Epithelial cell of prostate (primary cell): ENCODE measurements at regions not wholly inside any gene's neighbourhood (a gene's known extent, or its start where the extent isn't known, plus 50 kb on each side); places are given as distances from the start of the nearest gene placed in this dataset.
"Not testable (repeated sequence)": the region's sequence is repeated elsewhere in the genome, so short reads cannot be mapped to it uniquely, and the experiment has no call there.

ENCODE experiments used
- DNase-seq: peaks from one replicate; pipeline ENCODE4 v3.0.0-alpha.2; 2011; ENCODE audit warnings: low read depth, low spot score
- H3K27ac ChIP-seq: fragments of 450-650 bp; 2 replicates; pipeline ENCODE4 v1.5.1; 2017; ENCODE audit warnings: mild to moderate bottlenecking

- DNase-seq, result no peak
Observed at GRCh38 chr9:81455462-81456219, 233.7 kb downstream of the TLE1 start.

DNA sequence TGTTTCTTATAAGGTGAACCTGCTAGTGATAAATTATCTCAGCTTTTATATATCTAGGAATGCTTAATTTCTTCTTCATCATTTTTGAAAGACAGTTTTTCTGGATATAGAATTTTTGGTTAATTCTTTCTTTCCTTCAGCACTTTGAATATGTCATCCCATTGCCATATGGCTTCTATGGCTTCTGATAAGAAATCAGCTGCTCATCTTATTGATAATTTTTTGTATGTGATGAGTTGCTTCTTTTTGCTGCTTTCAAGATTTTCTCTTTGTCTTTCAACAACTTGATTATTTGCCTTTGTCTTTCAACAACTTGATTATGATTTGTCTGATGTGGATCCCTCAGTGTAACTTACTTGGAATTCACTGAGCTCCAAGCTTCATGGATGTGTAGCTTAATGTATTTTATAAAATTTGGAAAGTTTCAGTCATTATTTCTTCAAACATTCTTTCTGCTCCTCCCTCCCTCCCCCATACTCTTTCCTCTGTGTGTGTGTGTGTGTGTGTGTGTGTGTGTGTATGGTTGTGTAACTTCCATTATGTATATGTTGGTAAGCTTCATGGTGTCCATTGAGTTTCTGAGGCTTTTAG, 243.9 kb downstream of the TLE1 start:
- DNase-seq, result no peak
- no peak overlapping the region for H3K27ac ChIP-seq

More at GRCh38 chr9:81455462-81456219, 233.7 kb downstream of the TLE1 start:
- no peak overlapping the region for H3K27ac ChIP-seq

DNA sequence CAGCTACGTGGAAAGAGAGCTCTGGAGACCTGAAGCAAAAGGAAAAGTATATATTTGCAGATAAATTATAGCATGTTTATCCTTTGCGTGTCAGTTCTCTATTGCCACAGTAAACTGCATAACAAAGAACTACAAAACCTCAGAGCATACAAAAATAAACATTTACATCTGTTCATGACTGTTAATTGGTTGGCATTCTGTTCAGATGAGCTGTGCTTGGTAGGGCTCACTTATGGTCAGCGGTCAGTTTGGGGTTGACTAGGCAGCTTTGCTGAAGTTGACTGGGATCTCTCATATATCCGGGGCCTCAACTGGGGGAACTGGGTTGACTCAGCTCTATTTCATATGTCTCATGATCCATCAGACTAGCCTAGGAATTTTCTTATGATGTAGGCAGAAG, 257.7 kb downstream of the TLE1 start:
- no peak for DNase-seq

GRCh38 chr9:81430727-81431126, 258.6 kb downstream of the TLE1 start:
- no peak overlapping the region for H3K27ac ChIP-seq
- DNase-seq, result no peak

More for the DNA sequence above, 257.7 kb downstream of the TLE1 start:
- H3K27ac ChIP-seq, result no peak overlapping the region

- DNase-seq, result no peak
- no peak overlapping the region for H3K27ac ChIP-seq
Observed at GRCh38 chr9:81427870-81428269, 261.5 kb downstream of the TLE1 start.

- DNase-seq, result no peak
- no peak overlapping the region for H3K27ac ChIP-seq
Observed at GRCh38 chr9:81424431-81424830, 264.9 kb downstream of the TLE1 start.

- DNase-seq, result no peak
- H3K27ac ChIP-seq, result no peak overlapping the region
Observed at GRCh38 chr9:81423589-81424326, 265.6 kb downstream of the TLE1 start.

DNA sequence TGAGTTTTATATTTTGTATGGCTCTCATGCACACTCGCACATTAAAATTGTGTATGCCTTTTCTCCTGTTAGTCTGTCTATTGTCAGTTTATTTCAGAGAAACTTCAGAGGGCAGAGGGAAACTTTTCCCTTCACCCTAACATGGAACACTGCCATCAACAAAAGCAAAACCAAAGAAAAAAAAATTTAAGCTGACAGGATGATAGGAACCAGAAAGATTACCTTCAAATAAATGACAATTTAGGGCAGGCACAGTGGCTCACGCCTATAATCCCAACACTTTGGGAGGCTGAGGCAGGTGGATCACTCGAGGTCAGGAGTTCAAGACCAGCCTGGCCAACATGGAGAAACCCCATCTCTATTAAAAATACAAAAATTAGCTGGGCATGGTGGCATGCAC, 268.3 kb downstream of the TLE1 start:
- not testable (repeated sequence) for DNase-seq, H3K27ac ChIP-seq

DNA sequence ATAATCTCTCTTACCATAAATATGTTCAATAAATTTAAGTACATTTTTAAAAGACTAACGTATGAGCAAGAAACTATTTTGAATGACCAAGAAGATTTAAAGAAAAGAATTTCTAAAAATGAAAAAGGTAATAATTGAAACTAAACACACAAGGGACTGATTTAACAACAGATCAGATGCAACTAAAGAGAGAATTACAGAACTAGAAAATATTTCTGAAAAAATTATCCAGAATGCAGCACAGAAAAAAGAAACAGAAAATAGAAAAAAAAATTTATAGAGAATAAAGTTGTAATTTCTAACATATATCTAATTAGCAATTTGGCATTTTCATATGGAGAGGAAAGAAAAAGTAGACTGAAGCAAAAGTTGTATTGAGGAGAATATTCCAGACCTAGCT, 269.3 kb downstream of the TLE1 start:
- no peak overlapping the region for H3K27ac ChIP-seq
- no peak for DNase-seq

- DNase-seq, result no peak
- H3K27ac ChIP-seq, result no peak overlapping the region
Observed at GRCh38 chr9:81417941-81418340, 271.4 kb downstream of the TLE1 start.

- DNase-seq, result no peak
- H3K27ac ChIP-seq, result no peak overlapping the region
Observed at GRCh38 chr9:81417299-81417675, 272.1 kb downstream of the TLE1 start.

DNA sequence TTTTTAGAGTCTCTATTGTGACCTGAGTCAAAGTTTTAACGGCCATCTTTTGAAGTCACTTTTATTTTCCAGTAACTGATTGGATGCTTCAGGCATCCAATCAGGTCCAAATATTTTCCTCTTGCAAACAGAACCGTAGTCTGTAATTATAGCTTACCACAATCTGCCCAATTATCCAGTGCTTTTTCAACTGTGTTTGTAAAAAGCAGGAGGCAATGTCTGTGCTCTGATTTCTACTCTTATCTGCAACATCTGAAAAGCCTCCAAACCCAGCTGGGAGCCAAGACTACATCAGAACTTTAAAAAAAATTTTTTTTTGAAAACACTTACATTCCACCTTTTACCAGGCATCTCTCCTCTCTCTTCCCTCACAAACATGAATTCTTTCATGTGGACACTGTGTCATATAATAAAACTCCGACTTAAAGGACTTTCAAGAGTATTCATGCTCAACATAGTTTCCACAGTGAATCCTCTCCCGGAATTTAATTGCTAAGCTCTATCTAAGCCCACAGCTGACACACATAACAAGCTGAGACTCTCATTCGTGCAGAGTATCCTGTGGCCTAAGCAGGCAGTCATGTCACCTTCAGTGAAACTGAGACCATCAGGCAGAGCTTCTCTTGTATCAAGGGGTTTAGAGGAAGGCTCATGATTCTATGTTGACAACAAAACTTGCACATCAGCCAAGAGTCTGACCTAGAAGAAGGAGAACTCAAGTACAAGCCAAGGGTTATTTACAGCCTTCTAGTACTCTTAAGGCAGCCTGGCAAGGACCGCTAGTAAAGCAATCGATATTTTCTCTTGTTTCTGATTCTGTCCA, 272.7 kb downstream of the TLE1 start:
- H3K27ac ChIP-seq, result no peak overlapping the region
- DNase-seq, result no peak

DNA sequence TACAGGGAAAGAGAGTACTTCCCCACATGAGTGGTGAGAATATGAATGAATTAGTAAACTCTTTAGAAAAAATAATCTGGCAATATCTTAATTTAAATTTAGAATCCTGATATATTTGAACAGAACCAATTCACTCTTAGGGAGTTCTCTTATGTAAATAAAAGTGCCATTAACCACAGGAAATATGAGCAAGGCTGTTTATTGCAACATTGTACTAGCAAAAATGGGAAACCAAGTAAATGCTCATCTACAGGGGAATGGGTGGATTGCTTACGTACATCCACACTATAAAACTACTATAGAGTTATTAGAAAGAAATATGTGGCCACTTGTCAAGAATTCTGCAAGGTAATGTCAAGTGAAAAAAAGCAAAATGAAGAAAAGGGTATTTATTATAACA, 274.5 kb downstream of the TLE1 start:
- DNase-seq, result no peak

DNA sequence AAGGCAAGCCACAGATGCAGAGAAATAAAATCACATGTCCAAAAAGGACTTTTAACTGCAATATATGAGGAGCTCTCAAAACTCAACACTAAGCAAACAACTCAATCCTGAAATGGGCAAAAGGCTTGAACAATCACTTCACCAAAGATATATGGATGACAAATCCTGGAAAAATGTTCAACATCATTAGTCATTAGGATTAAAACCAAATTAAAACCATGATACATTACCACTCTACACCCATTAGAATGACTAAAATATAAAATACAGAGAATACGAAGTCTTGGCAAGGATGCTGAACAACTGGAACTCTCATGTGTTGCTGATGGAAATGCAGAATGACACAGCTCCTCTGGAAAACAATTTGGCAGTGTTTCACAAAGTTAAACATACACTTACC, 277.4 kb downstream of the TLE1 start:
- H3K27ac ChIP-seq, result peak overlapping the region; percentile 37
- peak; percentile 57 for DNase-seq

More for the DNA sequence above, 274.5 kb downstream of the TLE1 start:
- no peak overlapping the region for H3K27ac ChIP-seq

DNA sequence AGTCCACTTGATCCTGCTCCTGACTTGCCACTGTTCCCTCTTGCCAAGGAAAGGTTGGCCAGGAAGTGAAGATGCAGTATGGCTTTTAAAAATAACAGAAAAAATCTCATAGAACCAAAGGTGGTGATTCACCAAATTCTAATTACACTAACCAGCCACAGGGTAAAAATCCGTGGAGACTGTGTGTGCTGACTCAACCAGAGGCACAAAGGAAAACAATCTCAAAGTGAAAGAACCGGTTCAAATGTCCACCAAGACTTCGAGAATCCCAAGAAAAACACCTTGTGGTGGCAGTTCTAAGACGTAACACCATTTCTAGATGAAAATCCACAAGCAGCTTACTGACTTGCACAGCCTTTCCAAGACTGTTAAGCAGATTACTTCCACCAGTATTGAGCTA, 279.1 kb downstream of the TLE1 start:
- peak; percentile 78 for DNase-seq
- H3K27ac ChIP-seq, result peak overlapping the region; percentile 37

DNA sequence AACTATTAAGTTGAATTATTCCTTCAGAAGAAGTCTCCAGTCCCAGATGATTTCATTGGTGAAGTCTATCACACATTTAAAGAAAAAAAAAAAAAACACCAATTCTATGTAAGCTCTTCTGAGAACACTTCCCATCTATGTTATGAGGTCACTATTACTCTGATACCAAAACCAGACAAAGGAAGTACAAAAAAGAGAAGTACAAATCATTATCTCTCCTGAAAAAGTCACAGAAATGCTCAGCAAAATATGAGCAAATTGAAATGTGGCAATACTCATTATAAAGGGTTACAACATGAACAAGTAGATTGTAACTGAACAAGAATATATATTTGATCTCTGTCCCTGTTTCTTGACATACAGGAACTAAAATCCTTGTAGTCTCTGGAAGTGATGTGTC, 280.4 kb downstream of the TLE1 start:
- no peak for DNase-seq
- H3K27ac ChIP-seq, result no peak overlapping the region

DNA sequence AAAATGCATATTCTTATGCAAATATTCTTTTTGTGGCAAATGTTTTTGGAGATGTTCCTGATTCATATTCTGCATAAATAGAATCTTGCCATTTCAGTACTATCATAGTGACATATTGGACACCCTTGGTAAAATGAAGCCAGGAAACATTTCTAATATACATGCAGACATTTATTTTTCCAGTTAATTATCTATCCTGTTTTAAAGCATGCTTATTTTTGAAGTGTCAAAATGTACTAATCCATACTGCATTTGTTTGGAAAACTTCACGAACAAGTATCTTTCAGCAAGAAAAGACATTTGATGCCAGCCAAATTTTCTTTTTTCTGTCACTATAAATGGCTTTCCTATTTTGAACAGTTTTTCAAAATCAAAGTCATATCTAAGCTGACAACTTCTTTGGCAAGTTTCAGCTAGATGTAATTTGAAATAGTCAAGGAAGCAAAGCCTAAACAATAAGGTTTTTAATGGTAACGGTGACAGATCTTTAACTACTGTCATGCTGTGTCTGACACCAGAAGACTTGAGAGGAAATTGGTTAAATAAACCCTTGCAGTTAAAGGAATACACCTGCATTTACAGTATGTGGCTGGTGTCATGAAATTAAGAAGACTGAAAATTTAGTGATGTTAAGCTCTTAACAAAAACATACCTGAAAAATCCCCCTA, 284.3 kb downstream of the TLE1 start:
- no peak for DNase-seq
- H3K27ac ChIP-seq, result no peak overlapping the region

- DNase-seq, result no peak
- no peak overlapping the region for H3K27ac ChIP-seq
Observed at GRCh38 chr9:81397481-81398381, 291.6 kb downstream of the TLE1 start.

- no peak overlapping the region for H3K27ac ChIP-seq
- DNase-seq, result no peak
Observed at GRCh38 chr9:81396528-81396927, 292.8 kb downstream of the TLE1 start.
